Parathyroid adenoma (tissue), 2 donors: ENCODE measurements at regions not wholly inside any gene's neighbourhood (a gene's known extent, or its start where the extent isn't known, plus 50 kb on each side); places are given as distances from the start of the nearest gene placed in this dataset.

Experiments
- H2AFZ ChIP-seq: fragments of 300-600 bp; sonication (generic); one replicate; pipeline ENCODE4 v1.7.0; 2017; ENCODE audit warnings: antibody characterized with exemption, mild to moderate bottlenecking
- H3K27ac ChIP-seq: fragments of 300-600 bp; sonication (generic); one replicate; pipeline ENCODE4 v1.7.0; 2017
- H3K27me3 ChIP-seq: fragments of 300-600 bp; sonication (generic); one replicate; pipeline ENCODE4 v1.7.0; 2017; ENCODE audit warnings: low read length; ENCODE audit not compliant: control insufficient read depth, insufficient read depth
- H3K36me3 ChIP-seq: fragments of 300-600 bp; sonication (generic); one replicate; pipeline ENCODE4 v1.7.0; 2017; ENCODE audit warnings: low read length; ENCODE audit not compliant: control insufficient read depth, insufficient read depth
- H3K4me1 ChIP-seq: fragments of 300-600 bp; sonication (generic); one replicate; pipeline ENCODE4 v1.7.0; 2017; ENCODE audit warnings: control low read depth
- H3K4me2 ChIP-seq: fragments of 300-600 bp; sonication (generic); one replicate; pipeline ENCODE4 v1.7.0; 2017; ENCODE audit warnings: low read length
- H3K4me3 ChIP-seq: fragments of 300-600 bp; sonication (generic); one replicate; pipeline ENCODE4 v1.7.0; 2017; ENCODE audit warnings: low read depth, low read length
- H3K79me2 ChIP-seq: fragments of 300-600 bp; sonication (generic); one replicate; pipeline ENCODE4 v1.7.0; 2017; ENCODE audit warnings: control low read depth
- H3K9ac ChIP-seq: fragments of 300-600 bp; sonication (generic); one replicate; pipeline ENCODE4 v1.7.0; 2017; ENCODE audit warnings: mild to moderate bottlenecking
- H3K9me3 ChIP-seq: fragments of 300-600 bp; sonication (generic); one replicate; pipeline ENCODE4 v1.7.0; 2017; ENCODE audit warnings: low read length; ENCODE audit not compliant: control insufficient read depth
- CTCF ChIP-seq: fragments of 300-600 bp; sonication (generic); IDR thresholded peaks from one replicate; pipeline ENCODE4 v1.7.0; 2017; ENCODE audit warnings: antibody characterized with exemption, mild to moderate bottlenecking
- donor health status: primary hyperparathyroidism.

GRCh38 chr10:78742730-78743615, 325.8 kb upstream of the ZMIZ1 start:
- no peak for TF ChIP-seq CTCF
- Histone ChIP-seq H3K27me3 (no peaks in the 10 kb centered on the region), H3K4me2 (no peak overlapping the region), H2AFZ (no peak overlapping the region), H3K9me3 (no peaks in the 10 kb centered on the region), H3K27ac (no peak overlapping the region), H3K4me1 (no peaks in the 10 kb centered on the region), H3K9ac (no peak overlapping the region), H3K4me3 (no peak overlapping the region), H3K36me3 (no peaks in the 10 kb centered on the region), H3K79me2 (no peaks in the 10 kb centered on the region)

- TF ChIP-seq CTCF: no peak
- no peaks in the 10 kb centered on the region for H3K79me2 ChIP-seq
- no peaks in the 10 kb centered on the region for H3K4me1 ChIP-seq
- H3K27me3 ChIP-seq: no peaks in the 10 kb centered on the region
- H3K27ac ChIP-seq: no peak overlapping the region
- no peaks in the 10 kb centered on the region for H3K9me3 ChIP-seq
- H2AFZ ChIP-seq: no peak overlapping the region
- H3K4me3 ChIP-seq: no peak overlapping the region
- no peak overlapping the region for H3K9ac ChIP-seq
- no peaks in the 10 kb centered on the region for H3K36me3 ChIP-seq
- no peak overlapping the region for H3K4me2 ChIP-seq
Observed at GRCh38 chr10:78744056-78744455, 324.7 kb upstream of the ZMIZ1 start.

GRCh38 chr10:78744491-78745090, 324.2 kb upstream of the ZMIZ1 start:
- Histone ChIP-seq H3K79me2 (no peaks in the 10 kb centered on the region), H3K36me3 (no peaks in the 10 kb centered on the region), H3K4me2 (no peak overlapping the region), H3K4me3 (no peak overlapping the region), H3K9me3 (no peaks in the 10 kb centered on the region), H3K9ac (no peak overlapping the region), H3K4me1 (no peaks in the 10 kb centered on the region), H3K27me3 (no peaks in the 10 kb centered on the region), H2AFZ (no peak overlapping the region), H3K27ac (no peak overlapping the region)
- TF ChIP-seq CTCF: no peak

- no peak for TF ChIP-seq CTCF
- H3K79me2 ChIP-seq: no peaks in the 10 kb centered on the region
- H3K36me3 ChIP-seq: no peaks in the 10 kb centered on the region
Observed at GRCh38 chr10:78745441-78745840, 323.3 kb upstream of the ZMIZ1 start.

More at GRCh38 chr10:78745441-78745840, 323.3 kb upstream of the ZMIZ1 start:
- no peaks in the 10 kb centered on the region for H3K9me3 ChIP-seq
- no peak overlapping the region for H3K27ac ChIP-seq
- no peak overlapping the region for H3K4me3 ChIP-seq
- no peaks in the 10 kb centered on the region for H3K4me1 ChIP-seq
- no peak overlapping the region for H3K4me2 ChIP-seq
- H3K27me3 ChIP-seq: no peaks in the 10 kb centered on the region
- H2AFZ ChIP-seq: no peak overlapping the region
- no peak overlapping the region for H3K9ac ChIP-seq
